ENCODE measurements at regions not wholly inside any gene's neighbourhood (a gene's known extent, or its start where the extent isn't known, plus 50 kb on each side); places are given as distances from the start of the nearest gene placed in this dataset.
A peak's percentile ranks its signal among the peaks of the same experiment; 100 is the strongest.

GRCh38 chr2:43131051-43131889, 95.1 kb downstream of the ZFP36L2 start:
- peak overlapping the region; percentile 83 for H3K27ac Mint-ChIP-seq
- no peaks in the 10 kb centered on the region for H3K27me3 Mint-ChIP-seq (ENCODE audit: insufficient read depth)
- peak overlapping the region; percentile 45 for H3K4me3 Mint-ChIP-seq
- peak; percentile 73 for DNase-seq (ENCODE audit: low spot score)
- no peaks in the 10 kb centered on the region for H3K9me3 Mint-ChIP-seq
- H3K4me1 Mint-ChIP-seq (ENCODE audit: low read depth) = peaks cover 83% of the 10 kb centered on the region
- H3K36me3 Mint-ChIP-seq (ENCODE audit: low read depth) = peaks cover 5% of the 10 kb centered on the region
- intact Hi-C loops (cut with micrococcal nuclease) = loop anchor here (1.0 to 10.0 kb wide), 14 partner anchors 8 to 1026 kb away; no protein-coding TSS in a partner anchor

- intact Hi-C loops (cut with micrococcal nuclease) = loop anchor here (2.0 to 10.0 kb wide), 6 partner anchors 164 to 1026 kb away; no protein-coding TSS in a partner anchor
- Mint-ChIP-seq H3K27ac (peak overlapping the region; percentile 83), H3K36me3 (ENCODE audit: low read depth) (peaks cover 9% of the 10 kb centered on the region), H3K4me1 (ENCODE audit: low read depth) (peaks cover 76% of the 10 kb centered on the region), H3K4me3 (peak overlapping the region; percentile 45), H3K27me3 (ENCODE audit: insufficient read depth) (no peaks in the 10 kb centered on the region), H3K9me3 (no peaks in the 10 kb centered on the region)
- DNase-seq (ENCODE audit: low spot score) = no peak
Observed at GRCh38 chr2:43130548-43130875, 95.9 kb downstream of the ZFP36L2 start.

- no peak for DNase-seq (ENCODE audit: low spot score)
- H3K4me1 Mint-ChIP-seq (ENCODE audit: low read depth) = peaks cover 72% of the 10 kb centered on the region
- intact Hi-C loops (cut with micrococcal nuclease) = loop anchor here (2.0 to 10.0 kb wide), 7 partner anchors 153 to 1025 kb away; no protein-coding TSS in a partner anchor
- H3K4me3 Mint-ChIP-seq = peak overlapping the region; percentile 45
- H3K27me3 Mint-ChIP-seq (ENCODE audit: insufficient read depth) = no peaks in the 10 kb centered on the region
- peak overlapping the region; percentile 83 for H3K27ac Mint-ChIP-seq
- peaks cover 9% of the 10 kb centered on the region for H3K36me3 Mint-ChIP-seq (ENCODE audit: low read depth)
- no peaks in the 10 kb centered on the region for H3K9me3 Mint-ChIP-seq
Observed at GRCh38 chr2:43129676-43130547, 96.5 kb downstream of the ZFP36L2 start.

GRCh38 chr2:43128559-43128955, 97.8 kb downstream of the ZFP36L2 start:
- peaks cover 63% of the 10 kb centered on the region for H3K4me1 Mint-ChIP-seq (ENCODE audit: low read depth)
- no peak for DNase-seq (ENCODE audit: low spot score)
- H3K36me3 Mint-ChIP-seq (ENCODE audit: low read depth) = peaks cover 9% of the 10 kb centered on the region
- H3K27me3 Mint-ChIP-seq (ENCODE audit: insufficient read depth) = peaks cover 3% of the 10 kb centered on the region
- no peak overlapping the region for H3K4me3 Mint-ChIP-seq
- peak overlapping the region; percentile 65 for H3K27ac Mint-ChIP-seq
- no peaks in the 10 kb centered on the region for H3K9me3 Mint-ChIP-seq
- intact Hi-C loops (cut with micrococcal nuclease) = loop anchor here (5.0 kb wide), 1 partner anchor 151 kb away; no protein-coding TSS in a partner anchor

GRCh38 chr2:43127941-43128558, 98.4 kb downstream of the ZFP36L2 start:
- peaks cover 3% of the 10 kb centered on the region for H3K27me3 Mint-ChIP-seq (ENCODE audit: insufficient read depth)
- H3K4me3 Mint-ChIP-seq = no peak overlapping the region
- no peaks in the 10 kb centered on the region for H3K9me3 Mint-ChIP-seq
- intact Hi-C loops (cut with micrococcal nuclease) = loop anchor here (1.0 to 5.0 kb wide), 3 partner anchors 101 to 356 kb away; no protein-coding TSS in a partner anchor
- peaks cover 58% of the 10 kb centered on the region for H3K4me1 Mint-ChIP-seq (ENCODE audit: low read depth)
- DNase-seq (ENCODE audit: low spot score) = no peak
- peak overlapping the region; percentile 65 for H3K27ac Mint-ChIP-seq
- H3K36me3 Mint-ChIP-seq (ENCODE audit: low read depth) = peaks cover 9% of the 10 kb centered on the region

- intact Hi-C loops (cut with micrococcal nuclease) = loop anchor here (1.0 to 5.0 kb wide), 3 partner anchors 102 to 357 kb away; no protein-coding TSS in a partner anchor
- no peaks in the 10 kb centered on the region for H3K9me3 Mint-ChIP-seq
- peak overlapping the region; percentile 73 for H3K27ac Mint-ChIP-seq
- peaks cover 3% of the 10 kb centered on the region for H3K27me3 Mint-ChIP-seq (ENCODE audit: insufficient read depth)
- H3K4me1 Mint-ChIP-seq (ENCODE audit: low read depth) = peaks cover 53% of the 10 kb centered on the region
- peak overlapping the region; percentile 33 for H3K4me3 Mint-ChIP-seq
- peak; percentile 78 for DNase-seq (ENCODE audit: low spot score)
- H3K36me3 Mint-ChIP-seq (ENCODE audit: low read depth) = peaks cover 9% of the 10 kb centered on the region
Observed at GRCh38 chr2:43127208-43127940, 99.0 kb downstream of the ZFP36L2 start.

GRCh38 chr2:43126817-43127207, 99.6 kb downstream of the ZFP36L2 start:
- DNase-seq (ENCODE audit: low spot score) = no peak
- Mint-ChIP-seq H3K27me3 (ENCODE audit: insufficient read depth) (peaks cover 3% of the 10 kb centered on the region), H3K4me3 (no peak overlapping the region), H3K27ac (no peak overlapping the region), H3K36me3 (ENCODE audit: low read depth) (peaks cover 9% of the 10 kb centered on the region), H3K4me1 (ENCODE audit: low read depth) (peaks cover 48% of the 10 kb centered on the region), H3K9me3 (no peaks in the 10 kb centered on the region)
- intact Hi-C loops (cut with micrococcal nuclease) = loop anchor here (1.0 to 5.0 kb wide), 3 partner anchors 102 to 357 kb away; no protein-coding TSS in a partner anchor

- Mint-ChIP-seq H3K4me3 (no peak overlapping the region), H3K9me3 (no peaks in the 10 kb centered on the region), H3K4me1 (ENCODE audit: low read depth) (peaks cover 33% of the 10 kb centered on the region), H3K27me3 (ENCODE audit: insufficient read depth) (peaks cover 3% of the 10 kb centered on the region), H3K36me3 (ENCODE audit: low read depth) (peaks cover 9% of the 10 kb centered on the region), H3K27ac (no peak overlapping the region)
- intact Hi-C loops (cut with micrococcal nuclease) = loop anchor here (5.0 kb wide), 1 partner anchor 148 kb away; no protein-coding TSS in a partner anchor
- no peak for DNase-seq (ENCODE audit: low spot score)
Observed at GRCh38 chr2:43125090-43125998, 101.1 kb downstream of the ZFP36L2 start.

- peaks cover 2% of the 10 kb centered on the region for H3K9me3 Mint-ChIP-seq
- peaks cover 3% of the 10 kb centered on the region for H3K27me3 Mint-ChIP-seq (ENCODE audit: insufficient read depth)
- no peak overlapping the region for H3K27ac Mint-ChIP-seq
- intact Hi-C loops (cut with micrococcal nuclease) = loop anchor here (5.0 kb wide), 1 partner anchor 147 kb away; no protein-coding TSS in a partner anchor
- H3K4me3 Mint-ChIP-seq = no peak overlapping the region
- H3K36me3 Mint-ChIP-seq (ENCODE audit: low read depth) = peaks cover 10% of the 10 kb centered on the region
- H3K4me1 Mint-ChIP-seq (ENCODE audit: low read depth) = peaks cover 26% of the 10 kb centered on the region
- no peak for DNase-seq (ENCODE audit: low spot score)
Observed at GRCh38 chr2:43124687-43125057, 101.7 kb downstream of the ZFP36L2 start.

- H3K4me3 Mint-ChIP-seq = no peak overlapping the region
- intact Hi-C loops (cut with micrococcal nuclease) = no loop called here
Observed at GRCh38 chr2:43123981-43124686, 102.3 kb downstream of the ZFP36L2 start.

GRCh38 chr2:43123486-43123885, 102.9 kb downstream of the ZFP36L2 start:
- intact Hi-C loops (cut with micrococcal nuclease) = no loop called here
- Mint-ChIP-seq H3K9me3 (peaks cover 14% of the 10 kb centered on the region), H3K27me3 (ENCODE audit: insufficient read depth) (peaks cover 3% of the 10 kb centered on the region), H3K4me1 (ENCODE audit: low read depth) (peaks cover 15% of the 10 kb centered on the region), H3K36me3 (ENCODE audit: low read depth) (peaks cover 16% of the 10 kb centered on the region), H3K4me3 (no peak overlapping the region), H3K27ac (no peak overlapping the region)
- no peak for DNase-seq (ENCODE audit: low spot score)

More at GRCh38 chr2:43123981-43124686, 102.3 kb downstream of the ZFP36L2 start:
- DNase-seq (ENCODE audit: low spot score) = no peak
- peaks cover 21% of the 10 kb centered on the region for H3K4me1 Mint-ChIP-seq (ENCODE audit: low read depth)
- peaks cover 8% of the 10 kb centered on the region for H3K9me3 Mint-ChIP-seq
- H3K36me3 Mint-ChIP-seq (ENCODE audit: low read depth) = peaks cover 14% of the 10 kb centered on the region
- H3K27me3 Mint-ChIP-seq (ENCODE audit: insufficient read depth) = peaks cover 3% of the 10 kb centered on the region
- no peak overlapping the region for H3K27ac Mint-ChIP-seq
